ENCODE measurements at regions not wholly inside any gene's neighbourhood (a gene's known extent, or its start where the extent isn't known, plus 50 kb on each side); places are given as distances from the start of the nearest gene placed in this dataset.

GRCh38 chr5:125976421-125977000, 446.7 kb upstream of the GRAMD2B start:
- H3K4me3 ChIP-seq (ENCODE audit: low read length) = no peak overlapping the region
- Mint-ChIP-seq H3K27me3 (ENCODE audit: insufficient read depth) (no peaks in the 10 kb centered on the region), H3K9me3 (no peaks in the 10 kb centered on the region), H3K4me1 (peaks cover 6% of the 10 kb centered on the region), H3K4me3 (no peak overlapping the region), H3K36me3 (ENCODE audit: low read depth) (no peaks in the 10 kb centered on the region), H3K27ac (no peak overlapping the region)
- no peaks in the 10 kb centered on the region for H3K27me3 ChIP-seq (ENCODE audit: control insufficient read depth, insufficient read depth, low read length, poor library complexity, severe bottlenecking)
- no peaks in the 10 kb centered on the region for H3K9me3 ChIP-seq (ENCODE audit: control insufficient read depth, low read length)
- TF ChIP-seq, protein P1, sequence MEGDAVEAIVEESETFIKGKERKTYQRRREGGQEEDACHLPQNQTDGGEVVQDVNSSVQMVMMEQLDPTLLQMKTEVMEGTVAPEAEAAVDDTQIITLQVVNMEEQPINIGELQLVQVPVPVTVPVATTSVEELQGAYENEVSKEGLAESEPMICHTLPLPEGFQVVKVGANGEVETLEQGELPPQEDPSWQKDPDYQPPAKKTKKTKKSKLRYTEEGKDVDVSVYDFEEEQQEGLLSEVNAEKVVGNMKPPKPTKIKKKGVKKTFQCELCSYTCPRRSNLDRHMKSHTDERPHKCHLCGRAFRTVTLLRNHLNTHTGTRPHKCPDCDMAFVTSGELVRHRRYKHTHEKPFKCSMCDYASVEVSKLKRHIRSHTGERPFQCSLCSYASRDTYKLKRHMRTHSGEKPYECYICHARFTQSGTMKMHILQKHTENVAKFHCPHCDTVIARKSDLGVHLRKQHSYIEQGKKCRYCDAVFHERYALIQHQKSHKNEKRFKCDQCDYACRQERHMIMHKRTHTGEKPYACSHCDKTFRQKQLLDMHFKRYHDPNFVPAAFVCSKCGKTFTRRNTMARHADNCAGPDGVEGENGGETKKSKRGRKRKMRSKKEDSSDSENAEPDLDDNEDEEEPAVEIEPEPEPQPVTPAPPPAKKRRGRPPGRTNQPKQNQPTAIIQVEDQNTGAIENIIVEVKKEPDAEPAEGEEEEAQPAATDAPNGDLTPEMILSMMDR (conservative IDR thresholded peaks at IDR 0.05) = no peak
- no peaks in the 10 kb centered on the region for H3K4me1 ChIP-seq (ENCODE audit: control insufficient read depth, insufficient read depth, low read length)
- no peaks in the 10 kb centered on the region for H3K36me3 ChIP-seq (ENCODE audit: control insufficient read depth, insufficient read depth, low read length)
- whole genome bisulfite sequencing, 2 experiments (ENCODE audit: insufficient coverage in 1 of 2, insufficient read length in 1 of 2) = 84 to 92% methylated on average over 2 of the region's 2 CpGs
- H3K27ac ChIP-seq (ENCODE audit: low read depth, low read length) = no peak overlapping the region
- no peak for DNase-seq
- H3K9ac ChIP-seq (ENCODE audit: extremely low read depth, low read length, poor library complexity, severe bottlenecking) = no peak overlapping the region

- DNase-seq = no peak
- Histone ChIP-seq H3K27ac (ENCODE audit: low read depth, low read length) (no peak overlapping the region), H3K27me3 (ENCODE audit: control insufficient read depth, insufficient read depth, low read length, poor library complexity, severe bottlenecking) (no peaks in the 10 kb centered on the region), H3K4me1 (ENCODE audit: control insufficient read depth, insufficient read depth, low read length) (no peaks in the 10 kb centered on the region), H3K36me3 (ENCODE audit: control insufficient read depth, insufficient read depth, low read length) (no peaks in the 10 kb centered on the region), H3K4me3 (ENCODE audit: low read length) (no peak overlapping the region), H3K9me3 (ENCODE audit: control insufficient read depth, low read length) (no peaks in the 10 kb centered on the region), H3K9ac (ENCODE audit: extremely low read depth, low read length, poor library complexity, severe bottlenecking) (no peak overlapping the region)
- peaks cover 1% of the 10 kb centered on the region for H3K4me1 Mint-ChIP-seq
- no peak overlapping the region for H3K27ac Mint-ChIP-seq
- TF ChIP-seq, protein P1 (conservative IDR thresholded peaks at IDR 0.05) = no peak
- WGBS, 2 experiments (ENCODE audit: insufficient coverage in 1 of 2, insufficient read length in 1 of 2) = 92 to 96% methylated on average over 2 of the region's 3 CpGs
- H3K9me3 Mint-ChIP-seq = no peaks in the 10 kb centered on the region
- no peaks in the 10 kb centered on the region for H3K27me3 Mint-ChIP-seq (ENCODE audit: insufficient read depth)
- no peaks in the 10 kb centered on the region for H3K36me3 Mint-ChIP-seq (ENCODE audit: low read depth)
- no peak overlapping the region for H3K4me3 Mint-ChIP-seq
Observed at GRCh38 chr5:125978015-125978414, 445.2 kb upstream of the GRAMD2B start.

DNA sequence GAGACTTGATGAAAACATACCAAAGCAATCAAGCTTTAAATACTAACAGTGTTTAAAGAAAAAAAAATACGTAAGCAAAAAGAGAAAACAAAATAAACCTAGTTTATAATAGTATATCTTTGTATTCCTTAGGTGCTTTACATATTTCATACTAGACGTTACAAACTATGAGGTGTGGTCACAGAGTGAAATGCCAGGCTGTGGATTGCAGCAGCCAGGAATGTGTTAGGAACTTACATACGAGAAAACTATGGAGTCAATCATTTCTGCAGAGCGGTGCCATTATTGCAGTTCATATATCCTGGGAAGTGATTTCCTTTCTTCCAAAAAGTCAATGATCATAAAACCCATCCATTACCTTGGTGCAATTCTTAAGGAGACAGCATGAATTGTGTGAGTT, 443.6 kb upstream of the GRAMD2B start:
- Mint-ChIP-seq H3K36me3 (ENCODE audit: low read depth) (peaks cover under 1% of the 10 kb centered on the region), H3K4me1 (no peaks in the 10 kb centered on the region)
- WGBS, 2 experiments (ENCODE audit: insufficient coverage in 1 of 2, insufficient read length in 1 of 2) = 86 to 88% methylated on average over 1 to 3 of the region's 4 CpGs

More for the DNA sequence above, 443.6 kb upstream of the GRAMD2B start:
- TF ChIP-seq, protein P1 (conservative IDR thresholded peaks at IDR 0.05) = no peak
- H3K27me3 ChIP-seq (ENCODE audit: control insufficient read depth, insufficient read depth, low read length, poor library complexity, severe bottlenecking) = no peaks in the 10 kb centered on the region
- H3K27me3 Mint-ChIP-seq (ENCODE audit: insufficient read depth) = no peaks in the 10 kb centered on the region
- H3K9me3 Mint-ChIP-seq = peaks cover 4% of the 10 kb centered on the region
- DNase-seq = no peak
- no peaks in the 10 kb centered on the region for H3K36me3 ChIP-seq (ENCODE audit: control insufficient read depth, insufficient read depth, low read length)
- no peaks in the 10 kb centered on the region for H3K4me1 ChIP-seq (ENCODE audit: control insufficient read depth, insufficient read depth, low read length)
- peaks cover 10% of the 10 kb centered on the region for H3K9me3 ChIP-seq (ENCODE audit: control insufficient read depth, low read length)
- H3K4me3 Mint-ChIP-seq = no peak overlapping the region
- H3K9ac ChIP-seq (ENCODE audit: extremely low read depth, low read length, poor library complexity, severe bottlenecking) = no peak overlapping the region
- H3K4me3 ChIP-seq (ENCODE audit: low read length) = no peak overlapping the region
- no peak overlapping the region for H3K27ac Mint-ChIP-seq
- no peak overlapping the region for H3K27ac ChIP-seq (ENCODE audit: low read depth, low read length)
